GM12878 (cell line): ENCODE measurements at regions not wholly inside any gene's neighbourhood (a gene's known extent, or its start where the extent isn't known, plus 50 kb on each side); places are given as distances from the start of the nearest gene placed in this dataset.

Experiments
- BRCA1 ChIP-seq: IDR thresholded peaks from 2 replicates; pipeline ENCODE4 v1.6.1; 2011; ENCODE audit warnings: low read depth, low read length, improper control_type of control experiment
- CBX5 ChIP-seq: sonication (generic); IDR thresholded peaks from 2 replicates; pipeline ENCODE4 v1.6.1; 2016; ENCODE audit warnings: low read depth, moderate library complexity, mild to moderate bottlenecking, inconsistent platforms
- CHD1 ChIP-seq: IDR thresholded peaks from 2 replicates; pipeline ENCODE4 v1.6.1; 2012; ENCODE audit warnings: low read depth, low read length, improper control_type of control experiment
- EZH2 ChIP-seq: IDR thresholded peaks from 2 replicates; pipeline ENCODE4 v1.6.1; 2012; ENCODE audit warnings: low read depth, mild to moderate bottlenecking, control low read depth, inconsistent platforms, low read length, borderline replicate concordance; ENCODE audit not compliant: control insufficient read depth
- KAT2A ChIP-seq: conservative IDR thresholded peaks from 2 replicates; pipeline ENCODE4 v1.6.1; 2011; ENCODE audit warnings: low read depth, low read length; ENCODE audit not compliant: control insufficient read depth
- MEF2B ChIP-seq: fragments of 450-650 bp; IDR thresholded peaks from 2 replicates; pipeline ENCODE4 v1.6.1; 2018; ENCODE audit warnings: mild to moderate bottlenecking, moderate library complexity; ENCODE audit not compliant: partially characterized antibody, poor library complexity, severe bottlenecking
- NFIC ChIP-seq: IDR thresholded peaks from 2 replicates; pipeline ENCODE4 v1.6.1; 2012; ENCODE audit warnings: low read depth, mild to moderate bottlenecking, inconsistent platforms, low read length, moderate library complexity
- RAD21 ChIP-seq: IDR thresholded peaks from 2 replicates; pipeline ENCODE4 v1.6.1; 2011; ENCODE audit warnings: mild to moderate bottlenecking, low read depth, low read length, moderate library complexity; ENCODE audit not compliant: insufficient read depth
- RB1 ChIP-seq: fragments of 450-650 bp; formaldehyde crosslinking; IDR thresholded peaks from 2 replicates; pipeline ENCODE4 v1.6.1; 2017; ENCODE audit warnings: mild to moderate bottlenecking, borderline replicate concordance
- SMAD5 ChIP-seq: IDR thresholded peaks from 2 replicates; pipeline ENCODE4 v1.6.1; 2016; ENCODE audit warnings: antibody characterized with exemption, low read depth
- SMC3 ChIP-seq: IDR thresholded peaks from 2 replicates; pipeline ENCODE4 v1.6.1; 2011; ENCODE audit warnings: low read length, improper control_type of control experiment, borderline replicate concordance
- ZNF207 ChIP-seq: fragments of 450-650 bp; IDR thresholded peaks from 2 replicates; pipeline ENCODE4 v1.6.1; 2014; ENCODE audit warnings: antibody characterized with exemption, mild to moderate bottlenecking, borderline replicate concordance
- TF ChIP-seq, protein P1 (sequence below), 3 experiments: IDR thresholded peaks in 2 of 3; conservative IDR thresholded peaks in 1 of 3; 2 replicates each; pipeline ENCODE4 v1.5.1; 2011; ENCODE audit warnings: low read depth in 3 of 3, low read length in 3 of 3, mild to moderate bottlenecking in 3 of 3, control low read depth in 2 of 3, moderate library complexity in 2 of 3, inconsistent platforms in 1 of 3, mixed read lengths in 1 of 3; ENCODE audit not compliant: control insufficient read depth in 2 of 3, insufficient read depth in 1 of 3; ENCODE audit errors: extremely low read depth in 1 of 3
- TF ChIP-seq, protein P2 (sequence below): fragments of 450-650 bp; IDR thresholded peaks from 2 replicates; pipeline ENCODE4 v1.6.1; 2017; ENCODE audit warnings: low read depth, mild to moderate bottlenecking, moderate library complexity
- TF ChIP-seq, protein P3 (sequence below): fragments of 450-650 bp; IDR thresholded peaks from 2 replicates; pipeline ENCODE4 v1.6.1; 2017; ENCODE audit warnings: mild to moderate bottlenecking, low read depth, inconsistent platforms; ENCODE audit not compliant: poor library complexity, severe bottlenecking
- TF ChIP-seq, protein P4 (sequence below): fragments of 450-650 bp; IDR thresholded peaks from 2 replicates; pipeline ENCODE4 v1.6.1; 2017; ENCODE audit warnings: borderline replicate concordance
- TF ChIP-seq, protein P5 (sequence below): IDR thresholded peaks from 2 replicates; pipeline ENCODE4 v1.6.1; 2011; ENCODE audit warnings: low read depth, mild to moderate bottlenecking, low read length, moderate library complexity, borderline replicate concordance; ENCODE audit errors: extremely low read depth

DNA sequence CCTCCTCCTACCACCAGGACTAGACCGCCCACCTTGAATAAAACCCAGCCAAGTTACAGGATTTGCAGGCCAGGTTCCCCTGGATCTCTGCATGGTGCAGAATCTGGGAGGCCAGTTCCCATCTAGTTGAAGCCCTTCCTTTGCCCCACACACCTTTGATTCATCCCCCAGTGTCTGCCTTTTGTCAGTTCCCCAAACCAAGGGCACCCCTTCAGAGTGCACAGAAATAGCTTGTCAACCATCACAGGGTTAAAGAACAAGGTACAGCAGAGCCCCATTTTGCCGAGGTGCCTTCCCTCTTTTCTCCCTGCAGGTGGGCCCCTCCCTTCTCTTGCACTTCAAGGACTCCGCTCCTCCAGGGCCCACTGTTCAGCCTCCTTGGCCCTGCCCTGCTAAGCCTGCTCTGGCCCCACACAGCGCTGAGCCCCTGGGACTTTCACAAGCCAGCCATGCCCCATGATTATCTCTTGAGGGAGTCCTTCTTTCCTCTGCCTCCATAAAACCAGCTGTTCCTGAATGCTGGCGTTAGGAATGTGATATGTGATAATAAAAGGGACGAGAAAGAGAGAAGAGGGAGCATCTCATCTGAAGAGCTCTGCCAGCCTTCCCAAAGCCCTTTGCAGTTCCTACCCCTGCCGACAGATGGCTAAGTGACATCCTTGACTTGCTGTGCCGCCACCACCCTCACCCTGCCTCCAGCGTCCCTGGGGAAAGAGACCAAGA, 280.3 kb downstream of the CDC5L start (continued):
- TF ChIP-seq MEF2B (peak; percentile 32), SMAD5 (no peak), CHD1 (no peak), KAT2A (no peak), RB1 (no peak), CBX5 (no peak), RAD21 (peak; percentile 65), ZNF207 (no peak), BRCA1 (no peak), SMC3 (peak; percentile 64), NFIC (no peak), EZH2 (no peak)
- TF ChIP-seq, protein P1, sequence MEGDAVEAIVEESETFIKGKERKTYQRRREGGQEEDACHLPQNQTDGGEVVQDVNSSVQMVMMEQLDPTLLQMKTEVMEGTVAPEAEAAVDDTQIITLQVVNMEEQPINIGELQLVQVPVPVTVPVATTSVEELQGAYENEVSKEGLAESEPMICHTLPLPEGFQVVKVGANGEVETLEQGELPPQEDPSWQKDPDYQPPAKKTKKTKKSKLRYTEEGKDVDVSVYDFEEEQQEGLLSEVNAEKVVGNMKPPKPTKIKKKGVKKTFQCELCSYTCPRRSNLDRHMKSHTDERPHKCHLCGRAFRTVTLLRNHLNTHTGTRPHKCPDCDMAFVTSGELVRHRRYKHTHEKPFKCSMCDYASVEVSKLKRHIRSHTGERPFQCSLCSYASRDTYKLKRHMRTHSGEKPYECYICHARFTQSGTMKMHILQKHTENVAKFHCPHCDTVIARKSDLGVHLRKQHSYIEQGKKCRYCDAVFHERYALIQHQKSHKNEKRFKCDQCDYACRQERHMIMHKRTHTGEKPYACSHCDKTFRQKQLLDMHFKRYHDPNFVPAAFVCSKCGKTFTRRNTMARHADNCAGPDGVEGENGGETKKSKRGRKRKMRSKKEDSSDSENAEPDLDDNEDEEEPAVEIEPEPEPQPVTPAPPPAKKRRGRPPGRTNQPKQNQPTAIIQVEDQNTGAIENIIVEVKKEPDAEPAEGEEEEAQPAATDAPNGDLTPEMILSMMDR (IDR thresholded peaks at IDR 0.05 in 2 of 3, conservative IDR thresholded peaks at IDR 0.05 in 1 of 3; ENCODE audit: control insufficient read depth in 2 of 3, extremely low read depth in 1 of 3, insufficient read depth in 1 of 3, low read depth in 3 of 3, low read length in 3 of 3) = peak; percentile 67 to 89 (median 83)
- TF ChIP-seq, protein P2, sequence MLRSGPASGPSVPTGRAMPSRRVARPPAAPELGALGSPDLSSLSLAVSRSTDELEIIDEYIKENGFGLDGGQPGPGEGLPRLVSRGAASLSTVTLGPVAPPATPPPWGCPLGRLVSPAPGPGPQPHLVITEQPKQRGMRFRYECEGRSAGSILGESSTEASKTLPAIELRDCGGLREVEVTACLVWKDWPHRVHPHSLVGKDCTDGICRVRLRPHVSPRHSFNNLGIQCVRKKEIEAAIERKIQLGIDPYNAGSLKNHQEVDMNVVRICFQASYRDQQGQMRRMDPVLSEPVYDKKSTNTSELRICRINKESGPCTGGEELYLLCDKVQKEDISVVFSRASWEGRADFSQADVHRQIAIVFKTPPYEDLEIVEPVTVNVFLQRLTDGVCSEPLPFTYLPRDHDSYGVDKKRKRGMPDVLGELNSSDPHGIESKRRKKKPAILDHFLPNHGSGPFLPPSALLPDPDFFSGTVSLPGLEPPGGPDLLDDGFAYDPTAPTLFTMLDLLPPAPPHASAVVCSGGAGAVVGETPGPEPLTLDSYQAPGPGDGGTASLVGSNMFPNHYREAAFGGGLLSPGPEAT = no peak
- TF ChIP-seq, protein P3, sequence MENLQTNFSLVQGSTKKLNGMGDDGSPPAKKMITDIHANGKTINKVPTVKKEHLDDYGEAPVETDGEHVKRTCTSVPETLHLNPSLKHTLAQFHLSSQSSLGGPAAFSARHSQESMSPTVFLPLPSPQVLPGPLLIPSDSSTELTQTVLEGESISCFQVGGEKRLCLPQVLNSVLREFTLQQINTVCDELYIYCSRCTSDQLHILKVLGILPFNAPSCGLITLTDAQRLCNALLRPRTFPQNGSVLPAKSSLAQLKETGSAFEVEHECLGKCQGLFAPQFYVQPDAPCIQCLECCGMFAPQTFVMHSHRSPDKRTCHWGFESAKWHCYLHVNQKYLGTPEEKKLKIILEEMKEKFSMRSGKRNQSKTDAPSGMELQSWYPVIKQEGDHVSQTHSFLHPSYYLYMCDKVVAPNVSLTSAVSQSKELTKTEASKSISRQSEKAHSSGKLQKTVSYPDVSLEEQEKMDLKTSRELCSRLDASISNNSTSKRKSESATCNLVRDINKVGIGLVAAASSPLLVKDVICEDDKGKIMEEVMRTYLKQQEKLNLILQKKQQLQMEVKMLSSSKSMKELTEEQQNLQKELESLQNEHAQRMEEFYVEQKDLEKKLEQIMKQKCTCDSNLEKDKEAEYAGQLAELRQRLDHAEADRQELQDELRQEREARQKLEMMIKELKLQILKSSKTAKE = no peak
- TF ChIP-seq, protein P4, sequence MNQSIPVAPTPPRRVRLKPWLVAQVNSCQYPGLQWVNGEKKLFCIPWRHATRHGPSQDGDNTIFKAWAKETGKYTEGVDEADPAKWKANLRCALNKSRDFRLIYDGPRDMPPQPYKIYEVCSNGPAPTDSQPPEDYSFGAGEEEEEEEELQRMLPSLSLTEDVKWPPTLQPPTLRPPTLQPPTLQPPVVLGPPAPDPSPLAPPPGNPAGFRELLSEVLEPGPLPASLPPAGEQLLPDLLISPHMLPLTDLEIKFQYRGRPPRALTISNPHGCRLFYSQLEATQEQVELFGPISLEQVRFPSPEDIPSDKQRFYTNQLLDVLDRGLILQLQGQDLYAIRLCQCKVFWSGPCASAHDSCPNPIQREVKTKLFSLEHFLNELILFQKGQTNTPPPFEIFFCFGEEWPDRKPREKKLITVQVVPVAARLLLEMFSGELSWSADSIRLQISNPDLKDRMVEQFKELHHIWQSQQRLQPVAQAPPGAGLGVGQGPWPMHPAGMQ = no peak
- TF ChIP-seq, protein P5, sequence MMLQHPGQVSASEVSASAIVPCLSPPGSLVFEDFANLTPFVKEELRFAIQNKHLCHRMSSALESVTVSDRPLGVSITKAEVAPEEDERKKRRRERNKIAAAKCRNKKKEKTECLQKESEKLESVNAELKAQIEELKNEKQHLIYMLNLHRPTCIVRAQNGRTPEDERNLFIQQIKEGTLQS = no peak
